Esophagus squamous epithelium (tissue), 5 donors: ENCODE measurements at regions not wholly inside any gene's neighbourhood (a gene's known extent, or its start where the extent isn't known, plus 50 kb on each side); places are given as distances from the start of the nearest gene placed in this dataset.
"Not testable (repeated sequence)": the region's sequence is repeated elsewhere in the genome, so short reads cannot be mapped to it uniquely, and the experiment has no call there.

Source experiments
- DNase-seq: peaks from one replicate; lab custom pipeline; 2025; lab: John Stamatoyannopoulos, UW
- H3K27ac ChIP-seq, 4 donors: fragments of 200-600 bp; sonication (generic); one replicate each; pipeline ENCODE4 v1.5.1; 2016 to 2019; ENCODE audit warnings: mild to moderate bottlenecking in 1 of 4
- H3K27me3 ChIP-seq, 4 donors: fragments of 200-600 bp; sonication (generic); 1 replicate in 3 of 4; 2 replicates in 1 of 4; pipeline versions ENCODE4 v1.5.1 to v1.6.0; 2017 to 2021; ENCODE audit warnings: antibody characterized with exemption in 1 of 4
- H3K36me3 ChIP-seq, 3 donors: fragments of 200-600 bp; sonication (generic); one replicate each; pipeline ENCODE4 v1.5.1; 2016 to 2019
- H3K4me1 ChIP-seq, 3 donors: fragments of 200-600 bp; sonication (generic); one replicate each; pipeline ENCODE4 v1.5.1; 2017 to 2019
- H3K4me3 ChIP-seq, 4 donors: fragments of 200-600 bp; sonication (generic); 1 replicate in 3 of 4; 2 replicates in 1 of 4; pipeline ENCODE4 v1.5.1; 2016 to 2019; ENCODE audit warnings: mild to moderate bottlenecking in 2 of 4, moderate library complexity in 1 of 4
- H3K9me3 ChIP-seq, 3 donors: fragments of 200-600 bp; sonication (generic); one replicate each; pipeline ENCODE4 v1.5.1; 2016 to 2019
- CTCF ChIP-seq, 6 experiments: fragments of 450-650 bp in 4 of 6; fragments of 200-600 bp in 2 of 6; sonication (generic) in 2 of 6; IDR thresholded peaks; one replicate each; pipeline ENCODE4 v1.5.1; 2016 to 2019; ENCODE audit warnings: antibody characterized with exemption in 6 of 6, mild to moderate bottlenecking in 4 of 6, moderate library complexity in 4 of 6
- POLR2A ChIP-seq, 4 donors: fragments of 450-650 bp; IDR thresholded peaks; one replicate each; pipeline ENCODE4 v1.6.1; 2017; ENCODE audit warnings: antibody characterized with exemption in 4 of 4, mild to moderate bottlenecking in 4 of 4, moderate library complexity in 3 of 4
- WGBS, 2 donors: methylation state at CpG; one replicate each; pipeline ENCODE4 v1.1.5; 2018; 5-methylcytosine and 5-hydroxymethylcytosine counted together
- intact Hi-C: fragments of 100-400 bp; cut with DNase I; formaldehyde crosslinking; loops from one replicate; pipeline ENCODE4 v1.15.0; 2022
- donor health status: DM: yes; HTN: yes; CAD: no.

GRCh38 chr3:86887876-86888275, 103.1 kb downstream of the VGLL3 start:
- Histone ChIP-seq H3K4me1 (no peaks in the 10 kb centered on the region), H3K27me3 (no peaks in the 10 kb centered on the region), H3K36me3 (no peaks in the 10 kb centered on the region), H3K4me3 (no peak overlapping the region), H3K9me3 (no peaks in the 10 kb centered on the region), H3K27ac (no peak overlapping the region)
- no peak for DNase-seq
- no peak for TF ChIP-seq CTCF (IDR thresholded peaks at IDR 0.05)
- TF ChIP-seq POLR2A (IDR thresholded peaks at IDR 0.05), result no peak
- intact Hi-C loops, result no loop called here

- H3K9me3 ChIP-seq, result no peaks in the 10 kb centered on the region
- no peak for DNase-seq
- 84 to 91% methylated on average over 6 of the region's 6 CpGs for WGBS, 2 donors
- H3K27ac ChIP-seq, result no peak overlapping the region
- no peak for TF ChIP-seq POLR2A (IDR thresholded peaks at IDR 0.05)
- TF ChIP-seq CTCF (IDR thresholded peaks at IDR 0.05), result no peak
- H3K4me3 ChIP-seq, result no peak overlapping the region
- intact Hi-C loops, result no loop called here
- no peaks in the 10 kb centered on the region for H3K36me3 ChIP-seq
- H3K4me1 ChIP-seq, result no peaks in the 10 kb centered on the region
- H3K27me3 ChIP-seq, result no peaks in the 10 kb centered on the region
Measured at GRCh38 chr3:86880066-86880465, 110.9 kb downstream of the VGLL3 start.

- not testable (repeated sequence) for DNase-seq, H3K27me3 ChIP-seq
Measured at GRCh38 chr3:86876504-86877181, 114.3 kb downstream of the VGLL3 start.

GRCh38 chr3:86874790-86875189, 116.2 kb downstream of the VGLL3 start:
- H3K27ac ChIP-seq, H3K4me3 ChIP-seq, H3K9me3 ChIP-seq, H3K4me1 ChIP-seq, H3K36me3 ChIP-seq, DNase-seq, H3K27me3 ChIP-seq, intact Hi-C loops: not testable (repeated sequence)
- 81% methylated on average over 1 of the region's 1 CpG for WGBS, 2 donors

More at GRCh38 chr3:86876504-86877181, 114.3 kb downstream of the VGLL3 start:
- H3K27ac ChIP-seq, intact Hi-C loops, H3K4me1 ChIP-seq, H3K9me3 ChIP-seq, H3K36me3 ChIP-seq, H3K4me3 ChIP-seq: not testable (repeated sequence)
- WGBS, 2 donors, result 8 to 39% methylated on average over 2 to 4 of the region's 5 CpGs

GRCh38 chr3:86869566-86869965, 121.4 kb downstream of the VGLL3 start:
- H3K4me1 ChIP-seq, result no peaks in the 10 kb centered on the region
- H3K9me3 ChIP-seq, result no peaks in the 10 kb centered on the region
- DNase-seq, result no peak
- no peak overlapping the region for H3K4me3 ChIP-seq
- TF ChIP-seq CTCF (IDR thresholded peaks at IDR 0.05) (no peak), POLR2A (IDR thresholded peaks at IDR 0.05) (no peak)
- no peaks in the 10 kb centered on the region for H3K36me3 ChIP-seq
- 58 to 62% methylated on average over 4 of the region's 4 CpGs for WGBS, 2 donors
- no peak overlapping the region for H3K27ac ChIP-seq
- intact Hi-C loops, result no loop called here
- H3K27me3 ChIP-seq, result no peaks in the 10 kb centered on the region

GRCh38 chr3:86867982-86868381, 123.0 kb downstream of the VGLL3 start:
- 33 to 59% methylated on average over 2 of the region's 2 CpGs for WGBS, 2 donors
- no peak for DNase-seq

More at GRCh38 chr3:86867982-86868381, 123.0 kb downstream of the VGLL3 start:
- Histone ChIP-seq H3K27ac (no peak overlapping the region), H3K27me3 (no peaks in the 10 kb centered on the region), H3K4me1 (no peaks in the 10 kb centered on the region), H3K36me3 (no peaks in the 10 kb centered on the region), H3K4me3 (no peak overlapping the region), H3K9me3 (no peaks in the 10 kb centered on the region)
- intact Hi-C loops, result no loop called here
- TF ChIP-seq CTCF (IDR thresholded peaks at IDR 0.05) (no peak), POLR2A (IDR thresholded peaks at IDR 0.05) (no peak)
